T-helper 2 cell treated with Interferon-gamma antibody and Interleukin-4, amounts not matched to agents 5 μg/mL and 100 μg/mL, for 36 hours (primary cell): ENCODE measurements at regions not wholly inside any gene's neighbourhood (a gene's known extent, or its start where the extent isn't known, plus 50 kb on each side); places are given as distances from the start of the nearest gene placed in this dataset.
"Not testable (repeated sequence)": the region's sequence is repeated elsewhere in the genome, so short reads cannot be mapped to it uniquely, and the experiment has no call there.

Experiments
- DNase-seq: peaks from one replicate; pipeline ENCODE4 v3.0.0; 2021; ENCODE audit warnings: low spot score
- H3K27ac Mint-ChIP-seq: one replicate; pipeline ENCODE4 v1.8.0; 2021; ENCODE audit warnings: mild to moderate bottlenecking, mixed read lengths
- H3K27me3 Mint-ChIP-seq: one replicate; pipeline ENCODE4 v1.8.0; 2021; ENCODE audit warnings: low read depth, mixed read lengths
- H3K36me3 Mint-ChIP-seq: one replicate; pipeline ENCODE4 v1.8.0; 2021; ENCODE audit warnings: low read depth, mixed read lengths
- H3K4me1 Mint-ChIP-seq: one replicate; pipeline ENCODE4 v1.8.0; 2021; ENCODE audit warnings: low read depth, mixed read lengths
- H3K4me3 Mint-ChIP-seq: one replicate; pipeline ENCODE4 v1.8.0; 2022; ENCODE audit warnings: mild to moderate bottlenecking, moderate library complexity, mixed read lengths
- H3K9me3 Mint-ChIP-seq: one replicate; pipeline ENCODE4 v1.8.0; 2021; ENCODE audit warnings: mixed read lengths

DNA sequence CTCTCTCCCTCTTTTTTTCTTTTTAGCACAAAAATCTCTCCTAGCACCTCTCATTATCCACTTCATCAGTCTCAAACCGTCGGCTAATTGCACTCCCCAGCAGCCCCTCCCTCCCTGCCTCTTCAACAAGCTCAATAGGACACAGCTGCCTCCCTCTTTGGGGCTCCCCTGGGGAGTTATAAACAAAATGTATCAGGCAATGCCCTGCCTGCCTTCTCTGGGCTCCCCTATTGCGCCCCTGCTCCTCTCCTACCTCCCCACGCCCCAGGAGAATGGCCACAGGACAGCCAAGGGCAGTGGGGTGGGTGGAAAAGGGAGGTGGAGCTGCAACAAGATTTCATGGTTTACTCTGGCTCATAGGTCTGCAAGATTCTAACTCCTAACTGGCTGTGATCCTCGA, 147.1 kb upstream of the GRIK3 start:
- H3K36me3 Mint-ChIP-seq: no peaks in the 10 kb centered on the region
- no peaks in the 10 kb centered on the region for H3K9me3 Mint-ChIP-seq
- H3K27me3 Mint-ChIP-seq: peaks cover 1% of the 10 kb centered on the region
- H3K4me1 Mint-ChIP-seq: no peaks in the 10 kb centered on the region
- DNase-seq: no peak
- no peak overlapping the region for H3K27ac Mint-ChIP-seq
- H3K4me3 Mint-ChIP-seq: no peak overlapping the region

DNA sequence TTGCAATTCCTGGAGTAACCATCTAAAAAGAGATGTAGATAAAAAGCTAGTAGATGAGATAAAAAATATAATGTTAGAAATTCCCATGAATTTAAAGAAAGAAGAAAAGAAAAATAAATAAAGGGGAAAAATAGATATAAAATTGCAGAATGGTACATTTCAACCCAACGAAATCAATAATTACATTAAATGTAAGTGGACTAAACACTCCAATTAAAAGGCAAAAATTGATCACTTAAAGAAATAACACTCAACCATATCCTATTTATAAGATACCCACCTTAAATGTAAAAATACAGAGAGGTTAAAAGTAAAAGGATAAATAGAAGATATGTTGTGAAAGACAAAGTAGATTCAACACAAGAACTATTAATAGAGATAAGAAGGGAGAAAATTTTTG, 150.5 kb upstream of the GRIK3 start:
- H3K27me3 Mint-ChIP-seq: peaks cover 1% of the 10 kb centered on the region
- no peaks in the 10 kb centered on the region for H3K4me1 Mint-ChIP-seq
- H3K4me3 Mint-ChIP-seq: no peak overlapping the region
- no peak for DNase-seq
- H3K36me3 Mint-ChIP-seq: no peaks in the 10 kb centered on the region
- H3K27ac Mint-ChIP-seq: no peak overlapping the region
- H3K9me3 Mint-ChIP-seq: no peaks in the 10 kb centered on the region

DNA sequence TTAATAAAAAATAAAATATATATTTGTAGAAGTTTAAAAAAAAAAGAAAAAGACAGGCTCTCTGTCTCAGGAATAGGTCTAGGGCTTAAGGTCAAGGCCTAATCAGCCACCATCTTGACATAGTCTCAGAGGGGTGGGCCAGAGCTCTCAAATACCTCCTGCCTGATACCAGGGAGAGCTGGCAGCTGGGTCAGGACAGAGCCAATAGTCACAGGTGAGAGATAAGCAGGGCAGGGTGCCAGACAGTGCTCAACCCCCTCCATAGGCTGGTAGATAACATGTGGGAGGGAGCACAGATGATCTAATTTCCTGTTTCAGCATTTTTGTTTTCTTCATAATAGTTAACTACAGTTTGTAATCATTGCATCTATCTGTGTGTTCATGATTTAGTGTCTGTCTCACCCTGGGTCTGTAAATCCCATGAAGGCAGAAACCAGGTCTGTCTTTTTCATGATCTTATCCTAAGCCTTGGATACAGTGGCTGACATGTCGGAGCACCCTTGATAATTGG, 152.0 kb upstream of the GRIK3 start:
- Mint-ChIP-seq H3K27me3 (peaks cover 4% of the 10 kb centered on the region), H3K9me3 (no peaks in the 10 kb centered on the region), H3K4me3 (no peak overlapping the region), H3K4me1 (no peaks in the 10 kb centered on the region), H3K27ac (no peak overlapping the region), H3K36me3 (no peaks in the 10 kb centered on the region)
- no peak for DNase-seq

DNA sequence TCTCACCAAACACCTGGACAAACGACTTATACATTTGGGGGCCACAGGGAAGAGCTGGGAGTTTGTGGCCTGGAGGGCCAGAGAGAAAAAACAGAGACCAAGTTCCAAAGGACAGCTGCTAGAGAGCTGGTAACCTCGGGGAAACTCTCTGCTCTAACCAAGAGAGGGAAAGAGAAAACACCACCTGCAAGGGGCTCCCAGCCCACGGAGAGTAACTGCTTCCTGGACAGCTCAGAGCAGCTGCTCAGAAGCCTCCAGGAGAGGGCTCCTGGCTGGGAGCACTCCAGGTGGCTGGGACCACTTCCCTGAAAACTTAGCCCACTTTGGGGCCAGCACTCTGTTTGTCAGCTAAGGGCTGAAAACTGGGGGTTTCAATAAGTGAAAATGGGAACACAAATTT, 154.8 kb upstream of the GRIK3 start:
- DNase-seq: no peak
- H3K36me3 Mint-ChIP-seq: no peaks in the 10 kb centered on the region
- no peak overlapping the region for H3K4me3 Mint-ChIP-seq
- no peak overlapping the region for H3K27ac Mint-ChIP-seq
- no peaks in the 10 kb centered on the region for H3K9me3 Mint-ChIP-seq
- no peaks in the 10 kb centered on the region for H3K4me1 Mint-ChIP-seq
- peaks cover 7% of the 10 kb centered on the region for H3K27me3 Mint-ChIP-seq

DNA sequence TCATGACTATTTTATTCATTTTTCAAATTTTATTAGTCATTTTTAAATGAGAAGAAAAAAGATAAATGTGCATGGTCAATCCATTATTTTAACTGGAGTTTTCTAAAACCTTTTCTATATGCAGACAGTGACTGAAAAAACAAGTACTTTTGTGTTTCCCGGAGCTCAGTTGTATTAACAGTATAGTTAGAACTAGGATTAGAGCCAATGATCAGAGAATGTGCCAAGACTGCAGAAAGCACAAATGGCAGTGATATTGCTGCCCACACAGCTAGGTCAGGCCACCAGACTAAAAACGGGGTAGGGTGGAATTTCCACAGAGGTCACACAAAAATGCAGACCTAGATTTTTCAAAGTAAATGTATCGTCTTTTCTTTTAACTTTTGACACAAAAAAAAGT, 163.1 kb upstream of the GRIK3 start:
- Mint-ChIP-seq H3K9me3 (no peaks in the 10 kb centered on the region), H3K4me1 (no peaks in the 10 kb centered on the region), H3K27me3 (peaks cover 16% of the 10 kb centered on the region), H3K36me3 (no peaks in the 10 kb centered on the region), H3K27ac (no peak overlapping the region), H3K4me3 (no peak overlapping the region)
- DNase-seq: no peak

DNA sequence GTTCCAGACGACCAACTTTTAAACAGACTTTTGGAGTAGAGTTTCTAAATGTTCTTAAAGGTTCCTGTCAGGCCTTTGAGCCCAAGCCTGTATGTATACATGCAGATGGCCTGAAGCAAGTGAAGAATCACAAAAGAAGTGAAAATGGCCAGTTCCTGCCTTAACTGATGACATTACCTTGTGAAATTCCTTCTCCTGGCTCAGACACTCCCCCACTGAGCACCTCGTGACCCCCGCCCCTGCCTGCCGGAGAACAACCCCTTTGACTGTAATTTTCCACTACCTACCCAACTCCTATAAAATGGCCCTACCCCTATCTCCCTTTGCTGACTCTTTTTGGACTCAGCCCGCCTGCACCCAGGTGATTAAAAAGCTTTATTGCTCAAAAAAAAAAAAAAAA, 180.0 kb upstream of the GRIK3 start:
- H3K4me3 Mint-ChIP-seq: not testable (repeated sequence)

DNA sequence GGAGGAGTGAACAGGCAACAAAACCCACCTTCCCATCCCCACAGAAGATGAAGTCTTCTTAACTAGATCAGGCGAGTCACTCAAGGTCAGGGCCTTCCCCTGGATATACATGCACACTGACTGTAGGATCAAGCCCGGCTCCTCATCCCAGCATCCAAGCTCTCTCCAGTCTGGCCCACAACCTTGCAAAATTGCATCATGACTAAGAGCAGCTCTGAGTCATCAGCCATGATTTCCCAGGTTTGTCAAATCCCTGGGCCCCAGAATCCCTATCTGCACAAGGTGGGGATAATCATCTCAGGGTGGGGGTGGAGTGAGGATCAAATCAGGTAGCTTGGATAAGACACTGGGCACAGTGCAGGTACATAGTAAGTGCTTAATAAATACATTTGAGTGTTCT, 199.3 kb upstream of the GRIK3 start:
- no peak for DNase-seq
- Mint-ChIP-seq H3K27me3 (peaks cover 9% of the 10 kb centered on the region), H3K4me1 (no peaks in the 10 kb centered on the region), H3K36me3 (no peaks in the 10 kb centered on the region), H3K4me3 (no peak overlapping the region), H3K9me3 (peaks cover 9% of the 10 kb centered on the region), H3K27ac (no peak overlapping the region)

More for the DNA sequence above, 180.0 kb upstream of the GRIK3 start:
- not testable (repeated sequence) for H3K36me3 Mint-ChIP-seq, H3K4me1 Mint-ChIP-seq, H3K27ac Mint-ChIP-seq, H3K9me3 Mint-ChIP-seq, H3K27me3 Mint-ChIP-seq, DNase-seq

DNA sequence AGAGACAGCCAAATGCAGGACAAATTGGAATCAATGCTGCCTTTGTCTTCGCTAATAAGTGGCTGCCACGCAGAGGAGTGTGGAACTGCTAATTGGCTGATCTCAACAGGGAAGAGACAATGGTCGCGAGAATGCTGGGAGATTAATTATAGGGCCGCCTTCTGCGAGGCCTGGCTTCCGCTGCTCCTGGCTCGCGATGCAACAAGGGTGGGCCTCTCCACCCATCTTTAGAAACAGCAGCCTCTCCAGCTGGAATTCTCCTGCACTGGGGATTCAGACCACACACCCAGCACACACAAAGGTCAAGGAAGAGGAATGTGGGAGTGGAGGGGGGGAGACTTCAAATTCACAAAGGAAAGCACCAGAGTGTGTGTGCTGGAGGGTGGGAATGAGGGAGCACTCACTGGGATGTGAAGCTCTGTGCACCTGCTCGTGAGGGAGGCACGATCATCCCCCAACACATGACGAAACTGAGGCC, 200.7 kb upstream of the GRIK3 start:
- Mint-ChIP-seq H3K36me3 (no peaks in the 10 kb centered on the region), H3K4me3 (no peak overlapping the region), H3K4me1 (no peaks in the 10 kb centered on the region), H3K27me3 (peaks cover 9% of the 10 kb centered on the region), H3K9me3 (peaks cover 9% of the 10 kb centered on the region), H3K27ac (no peak overlapping the region)
- DNase-seq: no peak

DNA sequence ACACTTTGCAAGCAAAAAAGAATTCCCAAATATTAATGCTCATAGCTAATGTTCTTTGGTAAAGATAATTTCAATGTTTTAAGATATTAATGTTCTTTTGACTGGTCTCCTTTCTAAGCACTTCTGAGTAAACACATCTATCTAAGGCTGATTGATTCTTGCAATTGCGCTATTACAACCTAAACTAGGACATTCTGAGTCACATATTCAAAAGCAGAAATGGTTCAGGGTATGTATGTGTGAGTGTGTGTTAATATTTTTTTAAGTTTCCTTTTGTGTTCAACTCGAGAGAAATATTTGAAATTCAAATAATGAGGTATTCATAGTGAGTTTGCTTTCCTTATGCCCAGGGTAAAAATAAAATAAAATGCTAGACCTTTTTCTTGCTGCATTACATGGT, 203.6 kb upstream of the GRIK3 start:
- H3K4me1 Mint-ChIP-seq: no peaks in the 10 kb centered on the region
- no peaks in the 10 kb centered on the region for H3K9me3 Mint-ChIP-seq
- no peak for DNase-seq
- peaks cover 5% of the 10 kb centered on the region for H3K27me3 Mint-ChIP-seq
- H3K36me3 Mint-ChIP-seq: no peaks in the 10 kb centered on the region
- no peak overlapping the region for H3K27ac Mint-ChIP-seq
- no peak overlapping the region for H3K4me3 Mint-ChIP-seq

DNA sequence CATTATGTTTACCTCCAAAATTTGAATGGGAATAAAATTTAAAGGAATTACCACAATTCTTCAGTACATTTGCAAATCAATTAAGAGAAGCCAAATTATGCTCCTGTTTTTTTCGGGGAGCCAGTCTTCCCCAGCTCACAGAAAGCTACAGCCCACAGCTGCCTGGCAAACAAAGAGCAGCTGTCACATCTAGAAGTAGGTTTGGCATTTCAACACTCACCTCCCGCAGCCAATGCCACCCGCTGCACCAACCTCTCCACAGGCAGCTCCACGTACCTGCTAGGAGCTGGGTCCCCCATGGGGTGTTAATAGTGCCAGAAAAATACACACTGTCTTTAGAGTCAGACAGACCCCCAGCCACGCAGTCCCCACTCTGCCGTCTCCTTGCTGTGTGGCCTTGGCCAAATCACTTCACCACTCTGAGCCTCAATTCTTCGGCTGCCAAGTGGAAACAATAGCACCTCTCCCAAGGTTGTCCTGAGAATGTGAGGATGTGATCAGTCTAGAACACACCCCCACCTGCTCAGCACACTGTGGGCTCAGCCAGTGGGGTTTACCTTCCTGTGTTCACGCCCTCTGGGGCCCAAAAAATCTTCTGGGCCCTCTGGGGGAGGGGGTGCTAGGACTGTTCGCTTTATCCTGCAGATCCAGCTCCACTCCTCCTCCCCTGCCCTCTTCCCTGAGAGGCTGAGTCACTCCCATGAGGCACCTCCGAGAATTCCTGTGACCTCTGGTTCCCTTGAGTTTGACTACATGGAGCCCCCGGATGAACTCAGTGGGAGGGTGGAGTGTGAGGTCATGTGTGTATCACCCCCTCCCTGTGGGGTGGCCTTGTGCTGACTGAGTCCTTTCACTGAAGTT, 204.3 kb upstream of the GRIK3 start:
- no peak for DNase-seq
- no peak overlapping the region for H3K27ac Mint-ChIP-seq
- no peaks in the 10 kb centered on the region for H3K4me1 Mint-ChIP-seq
- H3K9me3 Mint-ChIP-seq: no peaks in the 10 kb centered on the region
- H3K36me3 Mint-ChIP-seq: no peaks in the 10 kb centered on the region
- H3K27me3 Mint-ChIP-seq: peaks cover 5% of the 10 kb centered on the region
- H3K4me3 Mint-ChIP-seq: no peak overlapping the region

DNA sequence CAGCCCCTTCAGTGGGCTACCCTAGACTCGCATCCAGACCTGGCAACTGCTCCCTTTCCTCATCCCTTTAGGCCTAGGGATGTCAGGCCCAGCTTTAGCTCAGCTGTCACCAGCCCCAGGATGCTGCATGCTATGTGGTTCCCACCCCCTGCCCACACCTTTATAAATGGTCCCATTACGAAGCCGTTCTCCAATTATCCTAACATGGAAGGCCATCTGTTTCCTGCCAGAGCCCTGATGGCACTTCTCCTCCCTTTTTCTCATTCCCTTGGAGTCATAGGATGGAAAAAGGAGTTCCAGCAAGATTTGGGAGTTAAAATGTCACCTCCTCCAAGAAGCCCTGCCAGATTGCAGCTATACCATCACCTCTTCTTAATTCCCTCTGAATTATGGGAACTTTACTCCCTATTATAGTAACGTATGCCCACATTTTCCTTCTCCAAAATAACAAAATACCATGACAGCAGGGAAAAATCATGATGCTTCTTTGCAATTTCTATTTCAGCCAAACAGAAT, 205.0 kb upstream of the GRIK3 start:
- no peak overlapping the region for H3K4me3 Mint-ChIP-seq
- H3K9me3 Mint-ChIP-seq: no peaks in the 10 kb centered on the region
- no peaks in the 10 kb centered on the region for H3K4me1 Mint-ChIP-seq
- DNase-seq: no peak
- H3K27ac Mint-ChIP-seq: no peak overlapping the region
- peaks cover 5% of the 10 kb centered on the region for H3K27me3 Mint-ChIP-seq
- H3K36me3 Mint-ChIP-seq: no peaks in the 10 kb centered on the region

DNA sequence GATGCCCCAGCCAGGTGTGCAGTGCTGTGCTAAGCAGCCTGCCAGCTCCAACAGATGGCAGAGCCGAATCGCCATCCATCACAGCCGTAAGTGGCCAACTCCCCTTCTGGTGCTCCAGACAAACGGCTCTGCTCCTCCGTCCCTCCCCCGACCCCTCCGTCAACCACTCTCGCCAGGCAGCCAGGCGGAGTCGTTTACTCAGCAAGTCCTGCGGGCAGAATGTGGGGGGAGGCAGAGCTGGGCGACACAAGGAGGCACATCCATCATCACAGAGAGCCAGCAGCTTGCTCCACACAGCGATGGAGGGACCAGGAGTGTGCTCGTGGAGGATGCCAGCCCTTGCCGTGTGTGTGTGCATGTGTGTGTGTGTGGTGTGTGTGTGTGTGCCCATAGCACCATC, 206.6 kb upstream of the GRIK3 start:
- Mint-ChIP-seq H3K4me1 (no peaks in the 10 kb centered on the region), H3K9me3 (no peaks in the 10 kb centered on the region), H3K27me3 (no peaks in the 10 kb centered on the region), H3K4me3 (no peak overlapping the region), H3K36me3 (no peaks in the 10 kb centered on the region), H3K27ac (no peak overlapping the region)
- DNase-seq: no peak

DNA sequence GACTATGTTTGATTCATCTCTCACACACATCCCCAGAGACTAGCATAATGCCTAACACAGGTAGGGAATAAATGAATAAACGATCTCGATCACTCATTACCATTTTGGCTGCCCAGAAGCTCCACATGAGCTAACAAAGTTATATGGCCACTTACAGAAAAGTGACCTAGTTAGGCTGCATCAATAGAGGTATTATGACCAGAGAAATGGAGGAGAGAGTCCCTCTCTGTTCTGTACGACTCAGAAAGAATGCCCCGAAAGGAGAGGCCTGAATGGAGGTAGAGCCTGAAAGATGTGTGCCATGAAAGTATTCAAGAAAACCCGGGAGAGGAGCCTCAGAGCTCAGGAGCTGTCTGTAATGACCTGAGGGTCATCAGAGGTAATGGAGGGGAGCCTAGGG, 208.2 kb upstream of the GRIK3 start:
- H3K27me3 Mint-ChIP-seq: no peaks in the 10 kb centered on the region
- H3K4me1 Mint-ChIP-seq: no peaks in the 10 kb centered on the region
- H3K27ac Mint-ChIP-seq: no peak overlapping the region
- no peaks in the 10 kb centered on the region for H3K9me3 Mint-ChIP-seq
- no peak for DNase-seq
- H3K4me3 Mint-ChIP-seq: no peak overlapping the region
- H3K36me3 Mint-ChIP-seq: no peaks in the 10 kb centered on the region

DNA sequence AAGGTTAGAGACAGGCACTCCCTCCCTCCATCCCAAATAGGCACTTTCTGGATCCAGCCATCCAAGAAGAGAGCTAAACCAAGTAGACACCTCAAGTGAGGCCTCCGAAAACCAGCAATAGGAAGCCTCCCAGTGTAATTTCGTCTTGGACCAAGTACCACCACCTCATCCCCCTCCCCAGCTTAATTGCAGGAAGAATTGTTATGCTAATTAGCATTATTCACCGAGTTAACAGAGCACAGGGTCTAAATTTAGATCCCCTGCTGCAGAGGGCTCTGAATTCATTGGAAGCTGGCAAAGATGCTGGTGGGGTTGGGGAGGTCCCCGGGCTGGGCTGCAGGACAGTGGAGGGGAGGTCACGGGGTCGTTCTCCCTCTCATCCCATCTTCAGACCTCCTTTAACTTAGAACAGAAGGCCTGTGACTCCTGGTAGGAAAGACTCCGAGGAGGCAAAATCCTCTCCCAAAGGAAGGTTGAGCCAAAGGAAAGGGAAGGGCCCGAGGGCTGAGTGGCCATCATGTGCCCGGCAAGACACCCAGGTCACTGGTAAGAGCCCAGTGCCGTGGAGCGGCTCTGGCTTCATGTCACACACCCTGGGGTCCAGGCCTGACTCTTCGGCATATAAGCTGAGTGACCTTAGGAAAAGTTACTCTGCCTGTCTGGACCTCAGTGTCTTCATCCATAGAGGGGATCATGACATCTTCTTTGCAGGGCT, 209.2 kb upstream of the GRIK3 start:
- no peak for DNase-seq
- H3K27me3 Mint-ChIP-seq: no peaks in the 10 kb centered on the region
- no peak overlapping the region for H3K27ac Mint-ChIP-seq
- no peaks in the 10 kb centered on the region for H3K4me1 Mint-ChIP-seq
- no peaks in the 10 kb centered on the region for H3K36me3 Mint-ChIP-seq
- no peaks in the 10 kb centered on the region for H3K9me3 Mint-ChIP-seq
- no peak overlapping the region for H3K4me3 Mint-ChIP-seq
